Mesothelial cell of epicardium (in vitro differentiated cells): ENCODE measurements at regions not wholly inside any gene's neighbourhood (a gene's known extent, or its start where the extent isn't known, plus 50 kb on each side); places are given as distances from the start of the nearest gene placed in this dataset.

Experiments
- DNase-seq, 2 experiments: peaks; one replicate each; pipeline ENCODE4 v3.0.0; 2021; ENCODE audit warnings: low spot score in 2 of 2; ENCODE audit not compliant: unreplicated experiment in 2 of 2
- H3K27ac Mint-ChIP-seq: 2 replicates; pipeline ENCODE4 v1.8.0; 2021; ENCODE audit warnings: mixed read lengths
- H3K27me3 Mint-ChIP-seq: 2 replicates; pipeline ENCODE4 v1.8.0; 2021; ENCODE audit warnings: low read depth, mixed read lengths
- H3K36me3 Mint-ChIP-seq: 2 replicates; pipeline ENCODE4 v1.8.0; 2021; ENCODE audit warnings: mixed read lengths
- H3K4me1 Mint-ChIP-seq: 2 replicates; pipeline ENCODE4 v1.8.0; 2021; ENCODE audit warnings: mixed read lengths
- H3K4me3 Mint-ChIP-seq: 2 replicates; pipeline ENCODE4 v1.8.0; 2021; ENCODE audit warnings: mild to moderate bottlenecking, moderate library complexity, mixed read lengths
- H3K9me3 Mint-ChIP-seq: 2 replicates; pipeline ENCODE4 v1.8.0; 2021; ENCODE audit warnings: mixed read lengths
- CTCF ChIP-seq: fragments of 200-600 bp; sonication (generic); IDR thresholded peaks from one replicate; pipeline ENCODE4 v1.5.0; 2021; ENCODE audit warnings: antibody characterized with exemption; ENCODE audit not compliant: unreplicated experiment

- TF ChIP-seq CTCF, result no peak
- H3K27ac Mint-ChIP-seq, result no peak overlapping the region
- H3K4me1 Mint-ChIP-seq, result peaks cover 7% of the 10 kb centered on the region
- H3K9me3 Mint-ChIP-seq, result peaks cover 5% of the 10 kb centered on the region
- H3K4me3 Mint-ChIP-seq, result no peak overlapping the region
- H3K27me3 Mint-ChIP-seq, result no peaks in the 10 kb centered on the region
- no peak for DNase-seq
- no peaks in the 10 kb centered on the region for H3K36me3 Mint-ChIP-seq
These were observed 64.8 kb upstream of the NRSN1 start for GRCh38 chr6:24060982-24061754.

GRCh38 chr6:24064106-24064505 lies 61.9 kb upstream of the NRSN1 start:
- H3K36me3 Mint-ChIP-seq, result no peaks in the 10 kb centered on the region
- H3K9me3 Mint-ChIP-seq, result peaks cover 11% of the 10 kb centered on the region
- no peak for TF ChIP-seq CTCF
- H3K4me1 Mint-ChIP-seq, result peaks cover 10% of the 10 kb centered on the region
- H3K27me3 Mint-ChIP-seq, result no peaks in the 10 kb centered on the region
- no peak overlapping the region for H3K27ac Mint-ChIP-seq
- DNase-seq, result no peak
- no peak overlapping the region for H3K4me3 Mint-ChIP-seq

- H3K9me3 Mint-ChIP-seq, result peaks cover 11% of the 10 kb centered on the region
- H3K27ac Mint-ChIP-seq, result no peak overlapping the region
- H3K4me1 Mint-ChIP-seq, result peaks cover 16% of the 10 kb centered on the region
- no peak for TF ChIP-seq CTCF
- no peak overlapping the region for H3K4me3 Mint-ChIP-seq
- no peaks in the 10 kb centered on the region for H3K36me3 Mint-ChIP-seq
- no peaks in the 10 kb centered on the region for H3K27me3 Mint-ChIP-seq
- no peak for DNase-seq
These were observed 61.2 kb upstream of the NRSN1 start for GRCh38 chr6:24064832-24065231.

GRCh38 chr6:24069526-24069925 lies 56.5 kb upstream of the NRSN1 start:
- no peak for TF ChIP-seq CTCF
- H3K27me3 Mint-ChIP-seq, result peaks cover 4% of the 10 kb centered on the region
- no peak overlapping the region for H3K4me3 Mint-ChIP-seq
- no peak for DNase-seq
- H3K9me3 Mint-ChIP-seq, result peaks cover 11% of the 10 kb centered on the region
- no peak overlapping the region for H3K27ac Mint-ChIP-seq
- no peaks in the 10 kb centered on the region for H3K36me3 Mint-ChIP-seq
- H3K4me1 Mint-ChIP-seq, result peaks cover 10% of the 10 kb centered on the region

GRCh38 chr6:24072038-24072746 lies 53.8 kb upstream of the NRSN1 start:
- no peak overlapping the region for H3K4me3 Mint-ChIP-seq
- no peak overlapping the region for H3K27ac Mint-ChIP-seq
- TF ChIP-seq CTCF, result no peak
- no peaks in the 10 kb centered on the region for H3K9me3 Mint-ChIP-seq
- peaks cover 7% of the 10 kb centered on the region for H3K27me3 Mint-ChIP-seq
- H3K4me1 Mint-ChIP-seq, result peaks cover 10% of the 10 kb centered on the region
- no peaks in the 10 kb centered on the region for H3K36me3 Mint-ChIP-seq
- no peak for DNase-seq
